ENCODE measurements at regions not wholly inside any gene's neighbourhood (a gene's known extent, or its start where the extent isn't known, plus 50 kb on each side); places are given as distances from the start of the nearest gene placed in this dataset.

- TF ChIP-seq EP300 (IDR thresholded peaks at IDR 0.05) (no peak), CTCF (IDR thresholded peaks at IDR 0.05) (no peak), POLR2A (IDR thresholded peaks at IDR 0.05) (no peak)
Measured at GRCh38 chr5:96293966-96294883, 138.8 kb downstream of the PCSK1 start.

All from sigmoid colon (tissue), 4 donors.